HG03432 (cell line): ENCODE measurements at regions not wholly inside any gene's neighbourhood (a gene's known extent, or its start where the extent isn't known, plus 50 kb on each side); places are given as distances from the start of the nearest gene placed in this dataset.
A peak's percentile ranks its signal among the peaks of the same experiment; 100 is the strongest.
"Not testable (repeated sequence)": the region's sequence is repeated elsewhere in the genome, so short reads cannot be mapped to it uniquely, and the experiment has no call there.

Experiments used
- ATAC-seq: cut with Tn5 transposase; IDR thresholded peaks from one replicate; pipeline ENCODE4 v1.9.1; 2021; ENCODE audit warnings: mild to moderate bottlenecking, moderate library complexity; ENCODE audit not compliant: unreplicated experiment

DNA sequence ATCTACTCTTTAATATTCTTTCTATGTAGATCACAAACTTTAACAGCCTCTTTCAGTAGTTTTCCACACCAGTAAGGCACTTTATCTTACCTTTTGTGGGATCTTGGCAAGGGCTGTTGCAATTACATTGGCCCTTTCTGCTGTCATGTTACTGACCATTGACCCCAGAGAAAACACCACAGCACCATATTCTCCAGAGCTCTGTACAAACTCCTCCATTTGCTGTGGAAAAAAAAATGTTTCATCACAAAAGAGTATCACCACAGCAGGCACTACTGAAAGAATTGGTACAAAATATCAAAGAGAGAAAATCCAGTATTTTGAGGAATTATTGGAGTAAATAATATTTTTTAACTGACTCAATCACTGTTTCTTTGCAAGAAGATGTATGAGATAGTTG lies 62.3 kb upstream of the UGT2A3 start:
- ATAC-seq: not testable (repeated sequence)

- not testable (repeated sequence) for ATAC-seq
These were observed 66.4 kb upstream of the UGT2A3 start for GRCh38 chr4:69017986-69018385.

- ATAC-seq: not testable (repeated sequence)
These were observed 68.2 kb upstream of the UGT2A3 start for GRCh38 chr4:69019538-69020461.

- ATAC-seq: not testable (repeated sequence)
These were observed 68.8 kb upstream of the UGT2A3 start for GRCh38 chr4:69020462-69020807.

DNA sequence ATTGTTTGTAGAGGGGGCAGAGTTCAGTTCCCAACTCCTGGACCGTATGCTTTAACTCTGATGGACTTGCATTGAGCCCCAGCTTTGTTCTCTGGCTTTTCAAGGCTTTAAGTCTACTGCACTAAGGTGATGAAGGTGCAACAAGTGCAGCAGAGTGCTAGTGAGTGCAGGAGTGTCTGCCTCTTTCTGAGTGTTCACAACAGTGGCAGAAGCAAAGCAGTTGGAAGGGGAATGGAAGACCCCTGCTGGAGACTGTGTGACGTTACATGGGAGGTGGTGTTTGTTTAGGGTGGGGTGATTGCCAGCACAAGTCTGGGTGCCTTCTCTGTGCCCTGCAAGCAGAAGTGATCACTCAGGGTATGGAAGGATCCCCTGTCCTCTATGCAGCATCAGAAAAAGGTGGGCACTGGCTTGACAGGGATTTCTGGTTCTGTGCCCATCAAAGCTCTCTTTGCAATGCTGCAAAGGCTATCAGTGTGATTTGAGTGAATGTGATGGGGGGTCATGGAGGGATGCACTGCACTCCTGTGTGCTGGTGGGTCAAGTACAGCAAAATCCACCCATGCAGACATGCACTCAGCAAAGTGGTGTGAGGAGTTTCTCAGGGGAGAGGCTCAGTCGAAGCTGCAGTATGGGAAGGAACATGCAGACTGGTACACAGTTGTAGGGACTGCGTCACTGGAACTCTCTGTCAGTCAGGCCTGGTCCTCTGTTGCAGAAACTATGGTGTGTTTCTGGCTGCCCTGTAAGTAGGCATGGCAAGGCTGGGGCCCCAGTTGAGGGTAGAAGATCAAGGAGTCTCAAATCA lies 70.9 kb upstream of the UGT2B7 start:
- peak; percentile 81 for ATAC-seq

DNA sequence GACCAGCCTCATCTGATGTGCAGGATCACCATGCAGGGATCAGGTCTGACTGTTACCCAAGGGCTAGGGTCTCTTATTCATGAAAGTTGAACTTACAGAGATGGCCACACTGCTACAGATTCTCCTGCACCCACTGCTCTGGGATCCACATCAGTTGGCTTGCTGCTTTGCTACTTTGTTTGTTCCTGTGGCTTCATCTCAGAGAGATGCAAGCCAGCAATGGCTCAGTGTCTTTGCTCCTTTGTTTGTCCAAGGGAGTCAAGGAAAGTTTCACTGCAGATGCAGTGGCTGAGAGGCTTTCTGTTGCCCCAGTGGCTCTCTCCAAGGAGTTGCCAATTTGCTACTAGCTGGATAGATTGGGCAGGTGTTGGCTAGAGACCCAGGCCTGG lies 70.3 kb upstream of the UGT2B7 start:
- ATAC-seq: no peak

- peak; percentile 48 for ATAC-seq
These were observed 69.3 kb upstream of the UGT2B7 start for GRCh38 chr4:69026974-69027373.

DNA sequence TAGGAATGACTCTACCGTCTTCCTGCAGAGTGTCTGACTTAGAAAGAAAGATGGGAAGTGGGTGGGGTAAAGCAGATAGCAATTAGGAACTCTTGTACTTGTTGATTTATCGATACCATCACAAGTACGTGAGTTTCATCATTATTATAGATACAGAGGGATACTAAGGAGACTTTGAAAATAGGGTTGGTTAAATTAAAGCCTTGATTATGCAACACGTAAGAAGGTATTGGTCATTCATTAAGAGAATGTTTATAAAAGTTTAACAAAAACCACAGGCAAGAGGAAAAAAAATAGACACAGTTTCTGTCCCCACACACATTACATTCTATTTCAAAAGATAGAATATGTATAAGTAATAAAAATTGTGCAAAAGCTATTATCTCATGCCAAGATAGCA lies 65.9 kb upstream of the UGT2B7 start:
- no peak for ATAC-seq

DNA sequence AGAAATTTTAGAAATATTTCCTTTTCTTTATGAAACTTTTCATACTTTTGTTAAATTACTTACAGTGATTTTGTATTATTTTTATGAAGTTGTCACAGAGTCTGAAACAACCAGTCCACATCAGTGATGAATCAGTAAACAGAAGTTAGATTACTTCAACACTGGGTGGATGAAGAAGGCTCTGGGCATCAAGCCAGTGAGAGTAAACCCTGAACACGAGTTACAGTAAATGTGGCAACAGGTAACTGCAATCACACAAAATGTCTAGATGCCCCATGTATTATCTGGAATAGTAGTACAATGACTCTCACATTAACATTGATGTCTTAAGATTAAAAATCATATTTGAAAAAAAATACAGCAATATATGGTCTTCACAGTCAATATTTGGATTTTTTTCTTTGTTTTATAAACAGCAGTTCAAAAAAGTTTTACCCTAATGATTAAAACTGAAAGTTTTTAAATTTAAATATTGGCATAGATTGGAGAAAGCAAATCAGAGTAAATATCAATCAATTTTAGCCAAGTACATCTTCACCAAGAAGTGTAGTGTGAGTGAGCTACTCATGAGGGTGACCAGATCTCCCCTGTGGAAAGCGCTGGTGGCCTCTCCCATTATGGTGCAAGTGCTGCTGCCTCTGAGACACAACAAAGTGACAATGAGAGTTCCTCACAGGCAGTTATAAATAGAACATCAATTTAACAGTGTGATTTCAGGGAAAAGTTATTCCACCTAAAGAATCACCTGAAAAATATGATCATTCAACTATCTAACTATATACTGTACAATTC lies 63.2 kb upstream of the UGT2B7 start:
- no peak for ATAC-seq

DNA sequence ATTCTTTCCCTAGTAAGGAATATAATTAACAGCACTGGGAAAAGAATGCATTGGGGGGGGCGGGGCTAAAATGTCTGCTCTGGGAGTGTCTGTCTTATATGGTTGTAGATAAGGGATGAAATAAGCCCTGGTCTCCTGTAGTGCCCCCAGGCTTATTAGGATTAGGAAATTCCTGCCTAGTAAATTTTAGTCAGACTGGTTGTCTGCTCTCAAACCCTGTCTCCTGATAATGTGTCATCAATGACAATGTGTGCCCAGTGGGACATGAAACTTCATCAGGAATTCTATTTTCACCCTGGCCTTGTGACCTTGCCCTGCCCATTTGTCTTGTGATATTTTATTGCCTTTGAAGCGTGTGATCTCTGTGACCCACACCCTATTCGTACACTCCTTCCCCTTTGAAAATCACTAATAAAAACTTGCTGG lies 61.9 kb upstream of the UGT2B7 start:
- ATAC-seq: not testable (repeated sequence)

DNA sequence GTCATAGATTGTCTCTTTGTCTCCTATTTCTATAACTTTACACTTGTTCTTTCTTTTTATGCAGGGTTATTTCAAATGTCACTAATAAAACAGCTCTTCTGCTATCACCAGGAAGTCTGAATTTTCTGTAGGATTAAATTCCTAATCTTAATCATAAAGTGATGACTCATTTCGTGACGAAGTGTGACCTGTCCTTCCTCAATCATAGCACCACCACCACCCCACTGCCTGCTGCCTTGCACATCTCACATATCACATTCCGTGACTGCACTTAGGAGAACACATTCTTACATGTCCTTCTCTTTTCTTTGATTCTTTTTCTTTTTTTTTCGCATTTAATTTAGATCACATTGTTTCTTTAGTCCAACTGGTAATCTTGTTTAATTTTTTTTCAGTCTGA lies 57.7 kb upstream of the UGT2B7 start:
- ATAC-seq: no peak

DNA sequence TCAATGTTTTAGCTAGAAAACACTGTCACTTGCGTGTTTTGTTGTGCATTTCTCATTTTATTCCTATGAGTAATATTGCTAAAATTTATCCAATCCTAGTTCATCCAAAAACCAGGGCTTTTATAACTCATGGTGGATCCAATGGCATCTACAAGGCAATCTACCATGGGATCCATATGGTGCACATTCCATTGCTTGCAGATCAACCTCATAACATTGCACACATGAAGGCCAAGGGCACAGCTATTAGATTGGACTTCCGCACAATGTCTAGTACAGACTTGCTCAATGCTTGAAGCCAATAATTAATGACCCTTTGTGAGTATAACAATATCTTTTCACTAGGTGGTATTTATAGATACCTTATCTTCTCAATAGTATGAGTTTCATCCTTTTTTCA lies 57.2 kb upstream of the UGT2B7 start:
- no peak for ATAC-seq

GRCh38 chr4:69044247-69044646 lies 52.0 kb upstream of the UGT2B7 start:
- no peak for ATAC-seq
